ENCODE measurements at regions not wholly inside any gene's neighbourhood (a gene's known extent, or its start where the extent isn't known, plus 50 kb on each side); places are given as distances from the start of the nearest gene placed in this dataset.
"Not testable (repeated sequence)": the region's sequence is repeated elsewhere in the genome, so short reads cannot be mapped to it uniquely, and the experiment has no call there.

GRCh38 chr16:66176111-66176510, 190.4 kb upstream of the CDH5 start:
- Histone ChIP-seq H3K27ac (ENCODE audit: low read length) (no peak overlapping the region), H3K9ac (ENCODE audit: low read length) (no peak overlapping the region), H4K20me1 (ENCODE audit: low read length) (no peaks in the 10 kb centered on the region), H3F3A (ENCODE audit: low read length, unreplicated experiment) (no peaks in the 10 kb centered on the region), H3K4me2 (ENCODE audit: low read length) (no peak overlapping the region), H3K79me2 (ENCODE audit: low read length) (no peaks in the 10 kb centered on the region), H3K36me3 (ENCODE audit: low read depth, low read length) (no peaks in the 10 kb centered on the region), H2AFZ (ENCODE audit: low read length) (no peak overlapping the region), H3K9me2 (replicated peaks; ENCODE audit: low read length) (no peaks in the 10 kb centered on the region), H3K4me1 (ENCODE audit: insufficient read depth, low read length) (no peaks in the 10 kb centered on the region), H3K4me3 (ENCODE audit: low read length) (no peak overlapping the region), H3K9me3 (ENCODE audit: low read length) (peaks cover 4% of the 10 kb centered on the region; the same call in 1 of the 2 replicates), H3K27me3 (ENCODE audit: low read length) (no peaks in the 10 kb centered on the region)
- ATAC-seq (no peak), DNase-seq (no peak)
- intact Hi-C loops (cut with micrococcal nuclease), result no loop called here
- TF ChIP-seq EZH2phosphoT487 (IDR thresholded peaks at IDR 0.05; ENCODE audit: borderline replicate concordance, low read length), result no peak
- no peak for TF ChIP-seq CTCF (conservative IDR thresholded peaks at IDR 0.05; ENCODE audit: low read depth, low read length)
- no peak for TF ChIP-seq EZH2 (IDR thresholded peaks at IDR 0.05; ENCODE audit: low read length, unreplicated experiment)
- POLR2A ChIA-PET (ENCODE audit: unreplicated experiment), result no interaction called here
- BruUV-seq (replicated peaks), result no TSS peak
- CTCF ChIA-PET, result no interaction called here

- H3K4me1 ChIP-seq (ENCODE audit: insufficient read depth, low read length), result no peaks in the 10 kb centered on the region
- H3K9me3 ChIP-seq (ENCODE audit: low read length), result peaks cover 4% of the 10 kb centered on the region; the same call in 1 of the 2 replicates
- H3K36me3 ChIP-seq (ENCODE audit: low read depth, low read length), result no peaks in the 10 kb centered on the region
- TF ChIP-seq CTCF (conservative IDR thresholded peaks at IDR 0.05; ENCODE audit: low read depth, low read length) (no peak), EZH2phosphoT487 (IDR thresholded peaks at IDR 0.05; ENCODE audit: borderline replicate concordance, low read length) (no peak), EZH2 (IDR thresholded peaks at IDR 0.05; ENCODE audit: low read length, unreplicated experiment) (no peak)
- ATAC-seq, result no peak
- H3K4me3 ChIP-seq (ENCODE audit: low read length), result no peak overlapping the region
- no peaks in the 10 kb centered on the region for H3F3A ChIP-seq (ENCODE audit: low read length, unreplicated experiment)
- H3K4me2 ChIP-seq (ENCODE audit: low read length), result no peak overlapping the region
- ChIA-PET POLR2A (ENCODE audit: unreplicated experiment) (no interaction called here), CTCF (no interaction called here)
- H2AFZ ChIP-seq (ENCODE audit: low read length), result no peak overlapping the region
- no peak for DNase-seq
- H3K9me2 ChIP-seq (replicated peaks; ENCODE audit: low read length), result no peaks in the 10 kb centered on the region
- H4K20me1 ChIP-seq (ENCODE audit: low read length), result no peaks in the 10 kb centered on the region
- H3K79me2 ChIP-seq (ENCODE audit: low read length), result no peaks in the 10 kb centered on the region
- H3K27ac ChIP-seq (ENCODE audit: low read length), result no peak overlapping the region
- intact Hi-C loops (cut with micrococcal nuclease), result no loop called here
- H3K27me3 ChIP-seq (ENCODE audit: low read length), result no peaks in the 10 kb centered on the region
- no TSS peak for BruUV-seq (replicated peaks)
- no peak overlapping the region for H3K9ac ChIP-seq (ENCODE audit: low read length)
These were observed 190.9 kb upstream of the CDH5 start for GRCh38 chr16:66175636-66176035.

GRCh38 chr16:66175058-66175457, 191.4 kb upstream of the CDH5 start:
- POLR2A ChIA-PET (ENCODE audit: unreplicated experiment), result no interaction called here

GRCh38 chr16:66173796-66174195, 192.7 kb upstream of the CDH5 start:
- H3F3A ChIP-seq (ENCODE audit: low read length, unreplicated experiment); H2AFZ ChIP-seq (ENCODE audit: low read length); H3K4me2 ChIP-seq (ENCODE audit: low read length); DNase-seq; H3K27ac ChIP-seq (ENCODE audit: low read length); H3K79me2 ChIP-seq (ENCODE audit: low read length); H4K20me1 ChIP-seq (ENCODE audit: low read length); CTCF ChIA-PET; H3K36me3 ChIP-seq (ENCODE audit: low read depth, low read length); intact Hi-C loops (cut with micrococcal nuclease); H3K9ac ChIP-seq (ENCODE audit: low read length); H3K9me3 ChIP-seq (ENCODE audit: low read length); H3K9me2 ChIP-seq (replicated peaks; ENCODE audit: low read length); POLR2A ChIA-PET (ENCODE audit: unreplicated experiment); ATAC-seq; H3K27me3 ChIP-seq (ENCODE audit: low read length); H3K4me1 ChIP-seq (ENCODE audit: insufficient read depth, low read length); H3K4me3 ChIP-seq (ENCODE audit: low read length); BruUV-seq (replicated peaks): not testable (repeated sequence)

More at GRCh38 chr16:66175058-66175457, 191.4 kb upstream of the CDH5 start:
- H3K9me3 ChIP-seq (ENCODE audit: low read length), result peaks cover 4% of the 10 kb centered on the region; the same call in 1 of the 2 replicates
- no peaks in the 10 kb centered on the region for H3K9me2 ChIP-seq (replicated peaks; ENCODE audit: low read length)
- H2AFZ ChIP-seq (ENCODE audit: low read length), result no peak overlapping the region
- intact Hi-C loops (cut with micrococcal nuclease), result no loop called here
- no peak overlapping the region for H3K4me2 ChIP-seq (ENCODE audit: low read length)
- no peak for TF ChIP-seq CTCF (conservative IDR thresholded peaks at IDR 0.05; ENCODE audit: low read depth, low read length)
- no peak for TF ChIP-seq EZH2 (IDR thresholded peaks at IDR 0.05; ENCODE audit: low read length, unreplicated experiment)
- no peak for TF ChIP-seq EZH2phosphoT487 (IDR thresholded peaks at IDR 0.05; ENCODE audit: borderline replicate concordance, low read length)
- no peak overlapping the region for H3K27ac ChIP-seq (ENCODE audit: low read length)
- ATAC-seq (no peak), DNase-seq (no peak)
- H3K4me3 ChIP-seq (ENCODE audit: low read length), result no peak overlapping the region
- CTCF ChIA-PET, result interaction anchor here (0.7 kb wide), 1 partner anchor 100 kb away, joined by 3 read pairs; no protein-coding TSS in a partner anchor
- no peaks in the 10 kb centered on the region for H3K36me3 ChIP-seq (ENCODE audit: low read depth, low read length)
- H3F3A ChIP-seq (ENCODE audit: low read length, unreplicated experiment), result no peaks in the 10 kb centered on the region
- no TSS peak for BruUV-seq (replicated peaks)
- H3K9ac ChIP-seq (ENCODE audit: low read length), result no peak overlapping the region
- no peaks in the 10 kb centered on the region for H3K27me3 ChIP-seq (ENCODE audit: low read length)
- no peaks in the 10 kb centered on the region for H4K20me1 ChIP-seq (ENCODE audit: low read length)
- no peaks in the 10 kb centered on the region for H3K79me2 ChIP-seq (ENCODE audit: low read length)
- H3K4me1 ChIP-seq (ENCODE audit: insufficient read depth, low read length), result no peaks in the 10 kb centered on the region
